Cardiac septum (tissue), 1 donor: ENCODE measurements at regions not wholly inside any gene's neighbourhood (a gene's known extent, or its start where the extent isn't known, plus 50 kb on each side); places are given as distances from the start of the nearest gene placed in this dataset.

ENCODE experiments used
- DNase-seq: peaks from one replicate; pipeline ENCODE4 v3.0.0-alpha.2; 2020; ENCODE audit warnings: low spot score
- intact Hi-C: fragments of 100-400 bp; cut with DNase I; formaldehyde crosslinking; loops from one replicate; pipeline ENCODE4 v1.14.0; 2022
- donor health status: DM: no; HTN: no; CAD: no.

- no peak for DNase-seq
- intact Hi-C loops = no loop called here
Observed at GRCh38 chr14:36047912-36048311, 128.6 kb downstream of the PTCSC3 start.

- no peak for DNase-seq
- intact Hi-C loops = no loop called here
Observed at GRCh38 chr14:36035675-36036074, 140.8 kb downstream of the PTCSC3 start.

GRCh38 chr14:36028665-36029064 is 147.9 kb downstream of the PTCSC3 start:
- intact Hi-C loops = no loop called here
- no peak for DNase-seq

- DNase-seq = no peak
- intact Hi-C loops = no loop called here
Observed at GRCh38 chr14:36028218-36028617, 148.3 kb downstream of the PTCSC3 start.

GRCh38 chr14:36027354-36027753 is 149.2 kb downstream of the PTCSC3 start:
- intact Hi-C loops = no loop called here

GRCh38 chr14:36022765-36023410 is 153.6 kb downstream of the PTCSC3 start:
- intact Hi-C loops = no loop called here
- no peak for DNase-seq

More at GRCh38 chr14:36027354-36027753, 149.2 kb downstream of the PTCSC3 start:
- DNase-seq = no peak

GRCh38 chr14:36021591-36022320 is 154.8 kb downstream of the PTCSC3 start:
- intact Hi-C loops = no loop called here
- no peak for DNase-seq

GRCh38 chr14:36021030-36021422 is 155.5 kb downstream of the PTCSC3 start:
- intact Hi-C loops = no loop called here
- no peak for DNase-seq

GRCh38 chr14:36020120-36021029 is 156.1 kb downstream of the PTCSC3 start:
- intact Hi-C loops = no loop called here
- no peak for DNase-seq

- intact Hi-C loops = no loop called here
- DNase-seq = no peak
Observed at GRCh38 chr14:36019126-36019525, 157.4 kb downstream of the PTCSC3 start.

GRCh38 chr14:36014236-36014635 is 162.3 kb downstream of the PTCSC3 start:
- intact Hi-C loops = no loop called here

GRCh38 chr14:36013483-36013882 is 163.0 kb downstream of the PTCSC3 start:
- no peak for DNase-seq
- intact Hi-C loops = no loop called here

More at GRCh38 chr14:36014236-36014635, 162.3 kb downstream of the PTCSC3 start:
- no peak for DNase-seq

- intact Hi-C loops = no loop called here
- DNase-seq = no peak
Observed at GRCh38 chr14:36012621-36013020, 163.9 kb downstream of the PTCSC3 start.

GRCh38 chr14:36009643-36010042 is 166.9 kb downstream of the PTCSC3 start:
- intact Hi-C loops = no loop called here
- DNase-seq = no peak

- no peak for DNase-seq
- intact Hi-C loops = no loop called here
Observed at GRCh38 chr14:36006623-36007022, 169.9 kb downstream of the PTCSC3 start.

- intact Hi-C loops = no loop called here
- no peak for DNase-seq
Observed at GRCh38 chr14:36005670-36006069, 170.9 kb downstream of the PTCSC3 start.

- intact Hi-C loops = no loop called here
- DNase-seq = no peak
Observed at GRCh38 chr14:36001936-36002335, 174.6 kb downstream of the PTCSC3 start.

- DNase-seq = no peak
- intact Hi-C loops = no loop called here
Observed at GRCh38 chr14:35999294-35999693, 173.2 kb downstream of the BRMS1L start.

- DNase-seq = no peak
- intact Hi-C loops = no loop called here
Observed at GRCh38 chr14:35998303-35998702, 172.2 kb downstream of the BRMS1L start.

- intact Hi-C loops = no loop called here
- DNase-seq = no peak
Observed at GRCh38 chr14:35993684-35993960, 167.5 kb downstream of the BRMS1L start.
